SHP77 treated with DMSO at 0.1 percent for 48 hours (cell line): ENCODE measurements at regions not wholly inside any gene's neighbourhood (a gene's known extent, or its start where the extent isn't known, plus 50 kb on each side); places are given as distances from the start of the nearest gene placed in this dataset.

Experiments used
- DNase-seq: peaks from one replicate; lab custom pipeline; 2025; lab: John Stamatoyannopoulos, UW

- no peak for DNase-seq
Measured at GRCh38 chr2:20539776-20540586, 93.1 kb downstream of the RHOB start.

DNA sequence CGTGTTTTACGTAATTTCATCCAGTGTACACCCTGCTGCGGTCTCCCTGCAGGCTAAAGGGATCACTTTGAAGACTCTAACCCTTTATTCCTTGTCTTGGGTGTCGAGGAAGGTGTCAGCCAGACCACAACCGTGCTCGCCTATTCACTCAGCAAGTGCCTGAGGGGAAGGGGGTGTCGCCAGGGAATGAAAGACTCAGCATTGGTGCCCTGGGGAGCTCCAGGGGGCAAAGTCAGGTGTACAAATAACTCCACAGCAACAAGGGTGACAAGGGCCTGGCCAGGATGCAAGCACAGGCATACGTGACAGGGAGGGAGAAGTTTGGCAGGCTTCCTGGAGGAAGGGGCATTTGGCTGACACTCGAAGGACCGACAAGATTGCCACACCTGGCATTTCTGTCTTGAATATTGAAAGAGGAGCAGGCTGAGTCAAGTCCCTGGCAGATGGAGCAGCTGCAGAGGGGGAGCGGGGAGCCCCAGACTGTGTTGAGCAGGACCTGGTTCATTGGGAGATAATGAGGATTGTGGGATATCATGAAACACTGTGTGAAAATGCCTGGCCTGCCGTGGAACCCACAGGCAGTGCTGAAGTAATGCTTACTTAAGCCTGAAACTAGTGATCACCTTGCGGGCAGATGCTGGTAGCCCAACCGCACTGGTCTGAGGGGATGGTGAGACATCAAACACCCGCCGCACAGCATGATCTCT is 93.9 kb downstream of the RHOB start:
- DNase-seq, result no peak

DNA sequence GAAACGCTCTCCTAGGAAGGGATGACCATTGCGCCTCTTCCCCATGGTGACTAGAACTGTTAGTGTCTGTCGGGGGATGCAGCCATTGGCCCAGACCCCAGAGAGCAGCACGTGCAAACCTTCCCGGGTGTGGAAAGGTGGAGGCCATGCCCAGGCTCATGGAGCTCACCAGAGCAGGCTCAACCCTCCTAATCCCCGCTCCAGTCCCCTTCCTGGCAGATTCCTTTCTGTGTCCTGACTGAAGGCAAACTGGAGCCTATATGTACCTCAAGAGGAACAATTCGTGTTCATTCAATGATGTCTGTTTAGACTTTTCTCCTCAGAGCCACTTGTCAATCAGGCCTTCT is 94.4 kb downstream of the RHOB start:
- DNase-seq, result no peak

DNA sequence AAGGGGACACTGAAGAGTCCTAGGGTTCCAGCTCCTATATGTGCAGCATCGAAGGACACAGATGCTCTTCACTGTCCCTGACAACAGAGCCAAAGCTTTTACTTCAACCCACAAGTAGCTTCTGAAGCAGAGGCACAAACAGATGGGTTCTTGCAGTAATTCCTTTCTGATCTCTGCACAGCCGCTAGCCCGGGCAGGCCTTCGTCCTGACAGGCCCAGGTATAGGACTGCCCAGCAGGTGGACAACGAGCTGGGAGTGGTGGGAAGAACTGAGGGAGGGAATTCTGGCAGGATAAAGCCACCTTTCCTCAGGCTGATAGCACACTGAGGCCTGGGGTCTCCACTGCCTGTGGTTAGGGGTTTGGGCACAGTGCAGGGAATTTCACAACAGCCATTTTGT is 94.8 kb downstream of the RHOB start:
- no peak for DNase-seq

DNA sequence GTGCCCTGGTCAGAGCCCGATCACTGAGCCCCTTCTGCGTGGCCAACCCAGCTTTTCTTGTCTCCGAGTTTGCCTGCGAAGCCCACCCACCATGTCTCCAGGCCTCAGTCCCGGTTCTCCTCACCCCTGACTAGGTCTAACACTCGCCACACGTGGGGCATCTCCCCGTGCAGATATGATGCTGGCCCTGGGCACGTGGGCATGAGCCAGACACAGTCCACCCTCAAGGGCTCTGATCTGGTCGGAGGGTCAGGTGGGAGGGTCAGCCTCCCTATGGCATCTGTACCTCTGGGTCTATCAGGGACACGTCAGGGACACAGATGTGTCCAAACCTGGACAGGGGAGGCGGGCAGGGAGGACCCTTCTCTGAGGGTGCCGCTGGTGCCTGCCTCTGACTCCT is 95.4 kb downstream of the RHOB start:
- no peak for DNase-seq

- DNase-seq, result no peak
Measured at GRCh38 chr2:20542746-20543468, 96.0 kb downstream of the RHOB start.

DNA sequence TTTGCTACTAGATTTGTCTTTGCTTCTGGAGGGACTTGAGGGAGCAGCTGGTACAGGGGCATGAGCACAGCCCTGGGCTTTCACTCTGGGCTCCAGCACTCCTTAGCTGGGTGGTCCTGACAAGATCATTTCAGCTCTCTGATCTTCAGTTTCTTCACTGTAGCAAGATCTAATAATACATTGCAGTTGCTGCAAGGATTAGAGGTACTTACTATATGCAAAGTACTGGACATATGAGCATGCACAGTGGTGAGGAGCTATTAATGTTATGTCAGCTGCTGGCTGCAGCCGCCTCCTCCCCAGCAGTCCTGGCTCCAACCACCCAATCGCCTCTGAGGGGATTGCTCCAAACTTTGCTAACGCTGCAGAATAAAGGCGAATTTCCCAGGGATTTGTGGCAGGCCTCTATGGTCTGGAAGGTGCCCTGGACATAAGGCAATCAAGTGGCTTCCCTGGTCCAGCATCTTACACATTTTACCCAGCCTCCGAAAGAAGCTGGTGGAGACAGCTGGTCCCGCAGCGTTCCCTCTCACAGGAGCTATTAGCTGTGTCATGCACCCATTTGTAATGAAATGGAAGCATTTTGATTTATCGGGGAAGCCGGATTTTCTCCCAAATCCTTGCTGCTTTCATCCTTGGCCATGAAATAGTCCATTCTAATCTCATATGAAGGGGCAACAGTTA is 96.7 kb downstream of the RHOB start:
- peak; percentile 22 for DNase-seq

GRCh38 chr2:20544153-20544747 is 97.4 kb downstream of the RHOB start:
- DNase-seq, result no peak

GRCh38 chr2:20549144-20549543 is 101.8 kb downstream of the HS1BP3 start:
- no peak for DNase-seq

GRCh38 chr2:20549691-20550348 is 101.1 kb downstream of the HS1BP3 start:
- DNase-seq, result no peak

GRCh38 chr2:20551260-20551944 is 99.5 kb downstream of the HS1BP3 start:
- no peak for DNase-seq

DNA sequence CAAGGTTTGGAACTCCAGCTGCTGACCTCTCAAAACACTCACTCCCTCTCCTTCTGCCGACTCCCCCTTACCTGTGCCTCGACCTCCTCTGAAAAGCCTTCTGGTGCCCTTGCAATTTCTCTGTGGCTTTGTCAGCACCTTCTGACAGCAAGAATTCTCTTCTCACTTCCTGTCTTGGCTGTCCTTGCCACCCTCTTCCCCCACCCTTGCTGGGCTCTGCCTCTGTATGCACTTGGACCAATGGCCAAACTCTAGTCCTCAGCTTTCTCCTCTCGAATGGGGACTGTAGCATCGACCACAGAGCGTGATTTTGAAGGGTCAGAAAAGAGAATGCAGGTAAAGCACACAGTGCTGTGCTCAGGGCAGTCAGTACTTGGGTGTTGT is 99.0 kb downstream of the HS1BP3 start:
- DNase-seq, result no peak

DNA sequence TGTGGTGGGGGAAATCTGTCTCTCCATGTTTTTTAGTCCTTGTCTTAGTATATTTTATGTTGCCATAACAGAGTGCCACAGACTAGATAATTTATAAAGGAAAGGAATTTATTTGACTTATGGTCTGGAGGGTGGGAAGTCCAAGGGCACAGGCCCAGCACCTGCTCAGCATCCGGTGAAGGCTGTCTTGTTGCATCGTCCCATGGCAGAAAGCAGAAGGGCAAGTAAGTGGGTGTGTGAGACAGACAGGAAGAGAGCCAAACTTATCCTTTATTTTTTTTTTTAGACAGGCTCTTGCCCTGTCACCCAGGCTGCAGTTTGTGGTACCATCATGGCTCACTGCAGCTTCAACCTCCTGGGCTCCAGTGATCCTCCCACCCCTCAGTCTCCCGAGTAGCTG is 98.1 kb downstream of the HS1BP3 start:
- no peak for DNase-seq

- no peak for DNase-seq
Measured at GRCh38 chr2:20553580-20553979, 97.3 kb downstream of the HS1BP3 start.

- DNase-seq, result no peak
Measured at GRCh38 chr2:20555954-20556353, 94.9 kb downstream of the HS1BP3 start.

DNA sequence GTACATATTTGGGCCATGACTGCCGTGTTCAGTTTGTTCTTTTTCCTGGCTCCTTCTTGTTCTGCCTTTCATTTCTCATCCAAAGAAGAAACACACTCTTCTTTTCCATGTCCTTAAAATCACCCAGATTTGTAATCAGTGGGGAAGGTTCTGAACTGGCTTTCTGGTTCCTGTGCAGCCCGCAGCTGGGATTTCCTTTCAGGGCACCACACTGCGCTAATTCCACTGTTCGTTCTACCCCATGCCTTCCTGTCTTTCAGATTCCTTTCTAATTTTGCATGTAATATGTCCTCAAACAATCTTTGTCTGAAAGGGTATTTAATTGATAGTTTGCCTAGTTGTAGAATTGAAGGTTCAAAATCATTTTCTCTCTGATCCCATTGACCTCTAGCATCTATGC is 94.1 kb downstream of the HS1BP3 start:
- DNase-seq, result no peak

DNA sequence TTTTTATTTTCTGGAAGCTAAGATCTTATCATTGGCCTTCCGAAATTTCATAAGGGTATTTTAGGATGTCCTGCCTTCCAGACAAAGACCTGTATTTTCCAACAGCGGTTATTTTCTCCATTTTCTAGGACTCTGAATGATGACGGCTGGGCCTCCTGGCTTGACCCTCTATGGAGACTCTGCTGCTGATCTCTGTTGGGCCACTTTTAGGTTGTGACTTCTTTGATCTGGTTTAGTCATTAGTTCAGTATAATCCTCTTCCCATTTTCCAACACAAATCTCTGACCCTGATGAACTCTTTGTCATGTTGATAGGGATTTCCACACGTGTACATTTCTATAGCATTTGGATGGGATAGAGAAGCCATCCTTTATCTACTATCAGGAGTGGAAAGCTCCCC is 93.7 kb downstream of the HS1BP3 start:
- no peak for DNase-seq

DNA sequence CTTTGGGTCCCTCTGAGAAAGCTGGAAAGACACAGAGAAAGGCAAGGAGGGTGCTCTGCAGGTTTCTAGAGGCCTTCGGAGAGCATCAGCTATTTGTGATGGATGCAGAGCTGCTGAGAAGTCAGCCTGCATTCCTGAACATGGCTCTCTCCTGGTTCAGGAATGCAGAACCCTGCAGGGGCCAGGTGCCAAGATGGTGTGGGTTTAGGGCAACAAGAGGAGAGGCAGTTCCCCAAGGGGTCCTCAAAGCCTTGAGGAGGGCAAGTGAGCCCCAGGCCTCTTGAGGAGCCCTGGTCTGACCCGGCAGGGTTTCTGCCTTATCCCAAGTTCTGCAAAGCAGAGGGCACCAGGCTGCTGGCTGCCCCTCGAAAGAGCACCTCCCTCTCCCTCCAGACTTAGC is 93.3 kb downstream of the HS1BP3 start:
- no peak for DNase-seq

DNA sequence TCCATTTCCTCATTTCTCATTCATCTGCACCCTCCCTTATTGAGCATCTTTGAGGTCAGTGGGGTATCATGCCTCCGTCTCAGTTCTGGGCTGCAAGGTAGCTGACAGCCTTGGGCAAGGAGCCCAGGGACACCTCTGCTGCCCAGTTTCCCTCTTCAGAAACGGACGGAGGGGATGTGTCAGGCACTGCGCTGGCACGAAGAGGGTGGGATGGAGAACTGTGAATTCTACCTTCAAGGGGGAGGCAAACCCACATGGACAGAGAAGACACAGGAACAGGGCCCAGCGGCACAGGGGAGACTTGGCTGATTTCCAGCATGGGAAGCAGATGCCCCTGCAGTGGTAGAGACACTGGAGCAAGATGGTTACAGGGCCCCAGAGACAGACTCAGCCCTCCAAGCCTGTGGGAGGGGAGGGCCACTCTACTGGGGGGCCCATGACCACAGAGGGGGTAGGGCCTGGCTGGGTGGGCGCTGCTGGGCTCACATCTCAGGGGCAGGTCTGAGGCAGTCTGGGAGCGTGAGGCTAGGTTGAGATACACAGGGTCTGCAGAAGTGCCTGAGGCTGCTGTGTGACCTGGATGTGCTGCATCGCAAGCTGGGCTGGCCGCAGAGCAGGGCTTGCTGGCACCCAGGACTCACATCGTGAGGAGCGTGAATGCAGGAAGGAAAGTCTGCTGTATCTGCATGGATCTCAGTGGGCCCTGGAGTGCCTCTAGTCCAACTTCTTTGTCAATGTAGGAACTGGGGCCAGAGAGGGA is 92.3 kb downstream of the HS1BP3 start:
- no peak for DNase-seq

DNA sequence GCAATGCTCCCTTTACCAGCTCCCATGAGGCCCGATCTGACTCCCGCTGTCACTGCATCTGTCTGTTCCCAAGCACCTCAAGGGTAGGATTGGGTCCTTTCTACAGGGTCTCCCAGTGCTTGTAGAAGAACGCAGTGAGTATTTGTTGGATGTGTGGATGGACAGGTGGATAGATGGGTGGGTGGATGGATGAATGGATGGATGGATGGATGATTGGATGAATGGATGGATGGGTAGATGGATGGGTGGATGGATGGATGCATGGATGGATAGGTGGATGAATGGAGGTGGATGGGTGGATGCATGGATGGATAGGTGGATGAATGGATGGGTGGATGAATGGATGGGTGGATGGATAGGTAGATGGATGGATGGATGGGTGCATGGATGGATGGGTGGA is 91.6 kb downstream of the HS1BP3 start:
- DNase-seq, result no peak
